ENCODE measurements at regions not wholly inside any gene's neighbourhood (a gene's known extent, or its start where the extent isn't known, plus 50 kb on each side); places are given as distances from the start of the nearest gene placed in this dataset.

GRCh38 chr13:31456056-31456455 is 256.3 kb downstream of the B3GLCT start:
- TF ChIP-seq CTCF (IDR thresholded peaks at IDR 0.05; ENCODE audit: low read depth, low read length, missing control alignments), result no peak
- H3K4me3 ChIP-seq (ENCODE audit: low read depth, low read length), result no peak overlapping the region
- DNase-seq (ENCODE audit: low read depth), result no peak

GRCh38 chr13:31460061-31460460 is 260.3 kb downstream of the B3GLCT start:
- no peak for TF ChIP-seq CTCF (IDR thresholded peaks at IDR 0.05; ENCODE audit: low read depth, low read length, missing control alignments)
- H3K4me3 ChIP-seq (ENCODE audit: low read depth, low read length), result no peak overlapping the region
- DNase-seq (ENCODE audit: low read depth), result no peak

GRCh38 chr13:31461923-31462322 is 262.1 kb downstream of the B3GLCT start:
- DNase-seq (ENCODE audit: low read depth), result no peak
- TF ChIP-seq CTCF (IDR thresholded peaks at IDR 0.05; ENCODE audit: low read depth, low read length, missing control alignments), result no peak
- H3K4me3 ChIP-seq (ENCODE audit: low read depth, low read length), result no peak overlapping the region

- H3K4me3 ChIP-seq (ENCODE audit: low read depth, low read length), result no peak overlapping the region
- no peak for DNase-seq (ENCODE audit: low read depth)
- TF ChIP-seq CTCF (IDR thresholded peaks at IDR 0.05; ENCODE audit: low read depth, low read length, missing control alignments), result no peak
Measured at GRCh38 chr13:31462766-31463165, 263.0 kb downstream of the B3GLCT start.

GRCh38 chr13:31468114-31468902 is 268.5 kb downstream of the B3GLCT start:
- DNase-seq (ENCODE audit: low read depth), result no peak
- H3K4me3 ChIP-seq (ENCODE audit: low read depth, low read length), result no peak overlapping the region

GRCh38 chr13:31469377-31469776 is 269.6 kb downstream of the B3GLCT start:
- no peak for TF ChIP-seq CTCF (IDR thresholded peaks at IDR 0.05; ENCODE audit: low read depth, low read length, missing control alignments)
- no peak overlapping the region for H3K4me3 ChIP-seq (ENCODE audit: low read depth, low read length)
- no peak for DNase-seq (ENCODE audit: low read depth)

More at GRCh38 chr13:31468114-31468902, 268.5 kb downstream of the B3GLCT start:
- TF ChIP-seq CTCF (IDR thresholded peaks at IDR 0.05; ENCODE audit: low read depth, low read length, missing control alignments), result no peak

- DNase-seq (ENCODE audit: low read depth), result no peak
- no peak overlapping the region for H3K4me3 ChIP-seq (ENCODE audit: low read depth, low read length)
- TF ChIP-seq CTCF (IDR thresholded peaks at IDR 0.05; ENCODE audit: low read depth, low read length, missing control alignments), result no peak
Measured at GRCh38 chr13:31476266-31476665, 263.1 kb upstream of the RXFP2 start.
